ENCODE measurements at regions not wholly inside any gene's neighbourhood (a gene's known extent, or its start where the extent isn't known, plus 50 kb on each side); places are given as distances from the start of the nearest gene placed in this dataset.

- intact Hi-C loops (cut with DNase I) = no loop called here
- H3K27me3 ChIP-seq = no peaks in the 10 kb centered on the region
These were observed 109.8 kb downstream of the ZIC5 start for GRCh38 chr13:99861771-99862170.

GRCh38 chr13:99860745-99861144, 110.8 kb downstream of the ZIC5 start:
- H3K9me3 ChIP-seq = no peaks in the 10 kb centered on the region
- H3K27ac ChIP-seq = no peak overlapping the region
- TF ChIP-seq CTCF (IDR thresholded peaks at IDR 0.05) = no peak
- no peaks in the 10 kb centered on the region for H3K4me1 ChIP-seq
- H3K36me3 ChIP-seq = no peaks in the 10 kb centered on the region
- no peak for DNase-seq
- H3K9ac ChIP-seq (ENCODE audit: low read depth in 2 of 2, low read length in 2 of 2) = no peak overlapping the region
- H3K27me3 ChIP-seq = no peaks in the 10 kb centered on the region
- no peak overlapping the region for H3K4me3 ChIP-seq
- intact Hi-C loops (cut with DNase I) = no loop called here

More at GRCh38 chr13:99861771-99862170, 109.8 kb downstream of the ZIC5 start:
- Histone ChIP-seq H3K9ac (ENCODE audit: low read depth in 2 of 2, low read length in 2 of 2) (no peak overlapping the region), H3K4me1 (no peaks in the 10 kb centered on the region), H3K4me3 (no peak overlapping the region), H3K9me3 (no peaks in the 10 kb centered on the region), H3K27ac (no peak overlapping the region), H3K36me3 (no peaks in the 10 kb centered on the region)
- no peak for DNase-seq
- TF ChIP-seq CTCF (IDR thresholded peaks at IDR 0.05) = no peak

DNA sequence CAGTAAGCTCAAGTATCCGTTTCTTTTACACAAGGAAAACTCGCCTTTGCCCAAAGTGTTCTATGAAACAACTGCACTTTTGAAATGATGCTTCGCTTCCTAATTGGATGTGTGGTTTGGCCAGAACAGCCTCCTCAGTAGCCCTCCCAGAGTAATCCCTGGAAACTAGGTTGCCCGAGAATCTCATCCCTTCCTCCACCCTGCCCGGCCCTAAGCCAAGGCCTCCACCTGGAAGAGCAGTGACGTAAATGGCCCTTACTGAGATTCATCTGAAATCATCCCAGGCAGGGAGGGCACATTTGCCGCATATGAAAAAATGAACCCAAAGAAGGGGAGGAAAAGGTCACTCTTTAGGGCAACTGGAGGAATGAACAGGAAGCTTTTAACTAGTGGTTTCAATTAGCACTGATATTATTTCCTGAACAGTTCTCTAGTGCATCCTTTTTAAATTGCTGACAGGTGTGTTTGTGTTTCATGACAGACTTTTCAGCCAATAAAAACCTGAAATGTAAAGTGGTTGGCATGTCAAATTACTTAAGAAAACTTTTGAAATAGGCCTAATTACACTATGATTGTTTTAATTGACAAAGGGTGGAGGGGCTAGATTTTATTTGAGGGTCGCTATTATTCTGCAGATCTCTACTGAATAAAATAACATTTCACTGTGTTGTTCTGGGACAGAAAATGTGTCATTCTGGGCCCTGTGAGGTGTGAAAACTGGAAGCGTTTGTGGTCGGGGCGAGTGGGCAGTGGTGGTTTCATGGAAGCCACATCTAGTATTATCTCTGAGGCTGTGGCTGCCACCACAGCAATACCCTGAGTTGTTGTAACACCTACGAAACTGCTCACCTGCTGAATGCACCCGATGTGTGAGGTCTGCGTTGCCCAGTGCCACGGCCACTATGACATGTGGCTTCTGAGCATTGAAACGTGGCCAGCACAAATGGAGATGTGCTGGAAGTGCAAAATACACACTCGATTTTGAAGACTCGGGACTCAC, 112.1 kb downstream of the ZIC5 start:
- Histone ChIP-seq H3K4me3 (no peak overlapping the region), H3K9ac (ENCODE audit: low read depth in 2 of 2, low read length in 2 of 2) (no peak overlapping the region), H3K9me3 (no peaks in the 10 kb centered on the region), H3K4me1 (no peaks in the 10 kb centered on the region), H3K27ac (no peak overlapping the region), H3K36me3 (no peaks in the 10 kb centered on the region), H3K27me3 (no peaks in the 10 kb centered on the region)
- TF ChIP-seq CTCF (IDR thresholded peaks at IDR 0.05) = no peak
- intact Hi-C loops (cut with DNase I) = no loop called here
- DNase-seq = peak; percentile 32

DNA sequence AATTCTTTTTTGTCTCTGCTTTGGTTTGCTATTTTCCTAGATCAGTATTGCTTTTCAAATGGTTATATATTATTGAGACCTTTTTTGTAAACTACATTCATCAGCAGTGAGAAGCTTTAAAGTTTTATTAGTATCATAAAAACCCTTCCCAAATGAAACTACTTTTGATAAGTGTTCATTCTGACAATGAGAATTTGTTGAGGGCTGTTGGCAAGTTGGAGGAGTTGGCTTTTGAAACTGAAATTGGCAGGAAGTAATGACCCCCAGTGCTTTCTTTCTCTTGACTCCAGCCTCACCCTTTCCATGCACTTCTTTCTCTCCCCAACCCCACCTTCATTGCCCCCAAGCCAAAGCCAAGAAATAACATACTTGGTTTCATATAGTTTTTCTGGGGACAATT, 113.8 kb downstream of the ZIC5 start:
- peak overlapping the region; percentile 27 for H3K27ac ChIP-seq
- no peaks in the 10 kb centered on the region for H3K27me3 ChIP-seq
- no peak for DNase-seq
- no peaks in the 10 kb centered on the region for H3K36me3 ChIP-seq
- intact Hi-C loops (cut with DNase I) = no loop called here
- TF ChIP-seq CTCF (IDR thresholded peaks at IDR 0.05) = no peak
- peak overlapping the region in 1 of 2 donors; percentile 41 for H3K9ac ChIP-seq (ENCODE audit: low read depth in 2 of 2, low read length in 2 of 2)
- no peaks in the 10 kb centered on the region for H3K4me1 ChIP-seq
- no peak overlapping the region for H3K4me3 ChIP-seq
- no peaks in the 10 kb centered on the region for H3K9me3 ChIP-seq

DNA sequence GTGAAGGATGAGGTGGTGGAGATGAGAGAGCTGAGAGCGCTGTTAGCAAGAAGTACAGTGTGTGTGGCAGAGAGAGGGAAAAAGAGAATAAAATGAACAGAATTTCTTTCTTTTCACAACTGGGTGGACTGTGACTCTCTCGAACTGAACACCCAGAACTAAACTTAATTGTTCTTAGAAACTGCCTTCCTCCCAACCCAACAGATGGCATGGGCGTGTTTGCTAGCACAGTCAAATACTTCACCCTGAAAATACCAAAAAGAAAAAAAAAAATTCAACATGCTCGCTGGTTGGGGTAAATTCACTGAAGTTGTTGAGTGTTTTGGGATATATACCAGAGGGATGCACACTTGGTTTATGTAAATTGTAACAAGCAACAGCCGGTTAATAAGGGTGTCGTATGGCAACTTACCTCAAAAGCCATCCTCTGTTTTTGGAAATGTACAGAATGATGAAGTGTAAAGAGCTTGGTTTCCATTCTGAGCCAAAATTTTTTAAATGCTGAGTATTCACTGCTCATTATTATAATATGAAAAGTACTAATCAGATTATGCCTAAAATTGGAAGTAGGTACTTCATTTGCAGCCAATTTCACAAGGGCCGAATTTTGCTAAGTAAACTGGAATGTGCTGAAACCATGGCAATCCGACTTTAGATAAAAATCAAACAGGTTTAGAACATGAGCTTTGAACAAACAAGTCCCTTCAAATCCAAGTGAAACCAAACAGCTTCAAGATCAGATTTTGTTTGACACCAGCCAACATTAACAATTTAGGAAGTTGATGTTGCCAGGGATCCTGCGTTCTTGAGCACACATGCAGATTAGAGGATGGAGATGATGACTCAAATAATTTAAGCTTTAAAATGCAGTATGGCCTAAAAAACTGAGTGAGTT, 115.8 kb downstream of the ZIC5 start:
- H3K36me3 ChIP-seq = no peaks in the 10 kb centered on the region
- H3K27me3 ChIP-seq = no peaks in the 10 kb centered on the region

More for the DNA sequence above, 115.8 kb downstream of the ZIC5 start:
- TF ChIP-seq CTCF (IDR thresholded peaks at IDR 0.05) = no peak
- Histone ChIP-seq H3K9ac (ENCODE audit: low read depth in 2 of 2, low read length in 2 of 2) (no peak overlapping the region), H3K9me3 (no peaks in the 10 kb centered on the region), H3K27ac (no peak overlapping the region), H3K4me1 (no peaks in the 10 kb centered on the region), H3K4me3 (no peak overlapping the region)
- no peak for DNase-seq
- intact Hi-C loops (cut with DNase I) = no loop called here
